GM19240 (cell line): ENCODE measurements at regions not wholly inside any gene's neighbourhood (a gene's known extent, or its start where the extent isn't known, plus 50 kb on each side); places are given as distances from the start of the nearest gene placed in this dataset.

Source experiments
- DNase-seq: peaks from one replicate; pipeline ENCODE4 v3.0.0; 2011; ENCODE audit warnings: low spot score; ENCODE audit not compliant: insufficient read length

DNA sequence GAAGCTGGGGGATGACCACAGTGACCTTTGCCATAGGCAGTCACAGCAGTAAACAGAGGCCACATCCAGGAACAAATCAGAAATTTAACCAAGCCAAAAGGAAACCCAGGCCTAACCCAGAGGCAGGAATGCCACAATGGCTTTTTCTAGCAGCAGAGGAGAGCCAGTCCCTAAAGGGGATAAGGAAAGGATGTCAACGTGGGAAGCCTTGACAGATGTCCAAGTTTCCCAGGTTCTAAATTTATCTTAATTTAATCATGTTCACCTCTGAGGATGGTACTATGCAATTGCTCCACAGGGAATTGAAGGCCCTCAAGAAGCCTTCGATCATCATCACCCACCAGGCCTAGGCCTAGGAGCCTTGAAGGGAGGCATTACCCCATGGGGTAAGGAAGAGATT is 374.7 kb downstream of the TNS1 start:
- no peak for DNase-seq

DNA sequence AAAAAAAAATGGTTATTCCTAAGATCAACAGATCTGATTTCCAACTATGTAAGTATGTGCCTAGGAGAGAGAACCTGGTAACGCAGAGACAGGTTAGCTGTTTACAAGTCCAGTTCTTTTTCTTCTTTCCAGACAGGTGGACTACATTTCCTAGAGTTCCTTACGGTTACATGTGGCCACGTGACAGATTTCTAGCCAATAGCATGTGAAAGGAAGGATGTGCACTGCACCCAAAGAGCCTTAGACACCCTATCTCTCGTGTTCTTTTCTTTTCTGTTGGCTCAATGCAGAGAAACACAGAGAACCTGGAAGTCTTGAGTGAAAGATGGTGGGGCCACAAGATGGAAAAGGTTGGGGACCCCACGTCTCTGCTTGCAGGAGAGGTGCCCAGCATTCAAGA is 375.9 kb downstream of the TNS1 start:
- no peak for DNase-seq

DNA sequence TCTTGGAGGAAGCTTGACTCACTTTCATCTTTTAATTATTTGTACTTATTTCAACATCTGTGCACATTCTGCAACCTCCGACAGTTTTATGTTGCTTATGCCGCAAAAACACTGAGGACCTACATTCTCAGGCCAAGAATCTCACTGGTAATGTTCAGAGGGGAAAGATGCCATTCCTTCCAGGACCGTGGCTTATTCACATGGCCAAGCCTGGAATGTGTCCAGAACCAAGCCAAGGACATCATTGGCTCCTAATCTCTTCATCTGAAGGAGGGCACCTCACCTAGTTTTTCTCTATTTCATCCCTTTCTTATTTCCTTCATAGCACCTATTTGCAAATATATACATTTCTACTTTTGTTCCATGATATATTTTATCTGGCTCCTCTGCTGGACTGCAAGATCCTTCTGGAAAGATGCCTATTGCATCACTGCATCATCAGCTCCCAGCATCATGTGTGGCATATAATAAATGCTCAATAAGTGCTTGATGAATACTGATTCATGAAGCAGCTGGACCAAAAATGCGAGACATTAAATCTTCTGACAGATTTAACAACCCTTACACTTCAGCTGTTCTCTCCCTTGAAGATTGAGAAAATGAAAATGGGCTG is 377.1 kb downstream of the TNS1 start:
- no peak for DNase-seq

DNA sequence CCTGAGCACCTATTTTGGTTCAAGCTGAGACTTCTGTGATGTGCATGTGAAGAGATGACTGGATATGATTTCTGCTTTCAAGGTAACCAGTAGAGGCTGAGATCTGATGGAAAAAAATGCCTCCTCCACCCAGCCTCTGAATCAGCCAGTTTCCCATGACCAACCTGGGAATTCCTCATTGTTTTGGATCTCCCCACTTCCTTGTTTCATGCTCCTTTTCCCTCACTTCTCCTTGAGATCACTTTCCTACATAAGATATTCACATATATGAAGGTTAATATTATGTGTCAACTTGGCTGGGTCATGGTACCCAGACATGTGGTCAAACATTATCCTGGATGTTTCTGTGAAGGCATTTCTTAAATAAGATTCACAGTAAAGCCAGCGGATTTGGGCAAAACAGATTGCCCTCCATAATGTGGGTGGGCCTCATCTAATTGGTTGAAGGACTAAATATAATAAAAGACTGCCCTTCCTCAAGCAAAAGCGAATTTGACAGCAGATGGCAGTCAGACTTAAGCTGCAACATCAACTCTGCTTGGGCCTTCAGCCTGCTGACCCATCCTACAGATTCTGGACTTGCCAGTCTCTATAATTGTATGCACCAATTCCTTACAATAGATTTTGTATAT is 379.4 kb downstream of the TNS1 start:
- no peak for DNase-seq

DNA sequence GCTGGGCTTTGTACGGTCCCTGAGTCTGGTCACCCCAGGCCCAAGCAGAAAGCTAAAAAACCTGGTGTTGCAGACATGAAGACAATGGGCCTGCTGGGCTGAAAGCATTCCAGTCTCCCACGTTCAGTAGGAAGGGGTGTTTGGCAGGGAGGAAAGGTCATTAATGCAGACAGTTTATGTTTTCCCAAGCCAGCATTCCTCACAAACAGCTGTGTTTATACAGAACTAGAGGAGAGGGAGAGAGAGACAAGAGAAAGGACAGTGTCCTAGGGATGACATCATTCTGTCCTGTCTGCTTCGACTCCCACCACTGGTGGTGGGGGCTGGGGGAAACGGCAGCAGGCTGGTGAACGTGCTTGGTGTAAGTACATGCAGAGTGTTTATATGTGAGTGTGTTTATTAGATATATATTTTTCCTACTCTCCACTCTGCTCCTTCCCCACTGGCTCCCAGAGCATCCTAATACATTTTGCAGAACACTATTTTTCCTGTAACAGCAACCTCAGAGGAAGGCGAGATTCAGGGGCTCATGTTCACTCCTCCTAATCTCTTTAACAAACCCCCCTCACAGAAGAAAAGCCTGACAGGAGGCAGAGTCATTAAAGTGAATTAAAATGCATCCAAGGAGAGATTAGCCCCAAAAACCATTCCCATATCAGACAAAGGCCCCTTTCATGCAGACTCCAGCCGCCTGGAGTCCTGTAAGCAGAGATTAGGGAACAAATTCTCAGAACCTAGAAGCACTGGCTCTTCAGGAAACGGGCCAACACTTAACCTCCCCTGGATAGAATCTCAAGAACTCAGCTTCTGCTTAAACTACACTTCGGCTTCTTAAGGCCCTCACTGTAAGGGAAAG is 380.4 kb downstream of the TNS1 start:
- no peak for DNase-seq

DNA sequence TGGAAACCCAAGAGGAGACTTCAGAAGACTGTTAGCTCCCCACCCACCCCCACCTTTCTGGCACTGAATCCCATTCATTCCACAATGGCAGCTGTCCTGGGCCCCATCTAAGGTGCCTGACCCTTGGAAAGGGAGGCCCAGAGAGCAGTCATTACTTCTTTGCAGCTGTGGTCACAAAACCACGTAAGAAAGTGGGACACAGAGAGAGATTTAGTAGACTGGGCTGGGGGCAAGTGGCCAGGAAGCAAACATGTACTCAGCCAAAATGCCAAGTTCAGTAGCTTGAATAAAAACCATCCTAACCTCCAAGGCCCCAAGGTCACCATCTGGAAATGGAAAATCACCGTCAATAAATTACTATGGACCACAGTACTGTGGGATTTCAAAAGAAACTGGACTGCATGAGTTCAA is 381.4 kb downstream of the TNS1 start:
- no peak for DNase-seq

DNA sequence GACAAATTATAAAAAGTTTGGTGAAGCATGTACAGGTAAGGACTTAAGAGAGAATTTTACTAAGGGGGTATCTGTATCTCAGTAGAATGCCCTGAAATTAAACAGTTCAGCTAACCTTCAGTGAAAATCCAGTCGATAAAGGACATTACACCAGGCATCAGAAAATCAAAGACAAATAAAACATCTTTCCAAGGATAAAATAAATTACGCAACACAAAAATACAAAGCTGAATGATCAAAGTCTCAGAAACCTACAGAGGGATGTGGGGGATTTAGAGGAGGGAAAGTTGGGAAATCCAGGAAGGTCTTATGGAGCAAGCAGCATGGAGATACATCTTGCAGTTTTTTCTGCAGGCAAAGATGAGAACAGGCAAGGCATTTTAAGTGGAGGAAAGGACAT is 384.1 kb downstream of the TNS1 start:
- DNase-seq = no peak

DNA sequence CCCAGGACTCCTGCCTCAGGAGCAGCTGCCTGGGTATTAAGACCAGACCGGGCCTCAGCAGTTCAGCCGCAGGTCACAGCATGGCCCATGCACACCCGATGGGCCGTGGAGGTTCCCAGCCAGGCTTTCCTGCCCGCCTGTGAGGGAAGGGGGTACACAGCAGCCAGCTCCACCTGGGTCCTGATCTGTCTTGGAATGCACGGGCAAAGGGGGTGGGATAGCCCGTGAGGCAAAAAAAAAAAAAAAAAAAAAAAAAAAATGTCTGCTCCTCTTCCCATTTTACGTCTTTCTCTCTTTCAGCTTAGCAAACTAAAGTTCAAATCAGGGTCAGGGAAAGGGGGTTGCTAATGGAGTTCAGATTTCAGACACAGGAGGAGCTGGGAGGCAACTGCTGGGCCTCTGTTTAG is 385.2 kb downstream of the TNS1 start:
- no peak for DNase-seq

DNA sequence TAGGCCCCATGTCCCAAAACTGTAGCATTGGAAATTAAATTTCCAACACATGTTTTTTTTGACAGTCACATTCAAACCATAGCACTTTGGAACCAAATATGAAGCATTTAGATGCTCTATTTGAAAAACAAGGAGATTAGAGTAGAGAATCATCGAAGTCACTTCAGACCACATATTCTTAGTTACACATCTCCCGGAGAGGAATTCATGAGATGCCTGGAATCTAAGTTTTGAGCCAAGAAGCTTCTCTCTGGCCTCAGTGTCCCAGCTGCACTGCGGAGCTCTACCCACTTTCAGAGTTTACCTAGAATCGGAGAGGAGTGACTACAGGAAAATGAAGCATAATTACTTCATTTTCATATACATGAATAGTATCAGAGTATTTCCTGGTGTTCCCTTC is 385.9 kb downstream of the TNS1 start:
- DNase-seq = no peak

DNA sequence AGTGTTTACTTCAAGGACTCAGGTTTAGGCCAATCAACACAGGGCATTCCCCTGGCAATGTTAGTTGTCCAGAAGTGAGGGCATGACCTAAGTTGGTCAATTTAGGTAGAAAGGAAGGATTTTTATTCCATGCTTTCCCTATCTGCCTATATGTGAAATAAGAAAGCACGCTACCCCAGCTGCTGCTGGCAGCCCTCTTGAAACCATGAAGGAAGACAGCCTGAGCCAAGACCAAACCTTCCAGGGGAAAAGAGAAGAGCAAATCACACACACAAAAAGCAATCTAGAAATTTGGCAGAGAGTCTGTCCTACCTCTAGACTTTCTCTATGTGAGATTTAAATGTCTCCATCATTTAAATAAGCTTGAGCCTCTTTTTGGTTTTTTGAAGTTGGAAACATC is 387.6 kb downstream of the TNS1 start:
- no peak for DNase-seq

DNA sequence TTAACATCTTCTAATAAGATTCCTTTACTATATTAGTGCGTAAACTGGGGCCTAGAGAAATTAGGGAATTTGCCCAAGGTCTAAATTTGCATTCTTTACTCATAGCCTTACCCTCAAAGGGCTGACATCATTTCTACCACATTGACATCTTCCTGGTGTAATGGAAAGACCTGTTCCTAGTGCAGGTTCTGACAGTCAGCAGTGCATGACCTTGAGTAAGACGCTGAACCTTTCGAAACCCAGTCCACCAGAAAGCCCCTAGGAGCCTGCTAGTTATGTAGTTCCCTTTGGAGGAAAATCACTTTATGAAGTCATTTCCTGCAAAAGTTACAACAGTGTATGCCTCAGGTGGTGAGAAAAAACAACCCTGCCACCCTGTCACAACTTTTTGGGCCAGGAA is 388.3 kb downstream of the TNS1 start:
- DNase-seq = no peak

DNA sequence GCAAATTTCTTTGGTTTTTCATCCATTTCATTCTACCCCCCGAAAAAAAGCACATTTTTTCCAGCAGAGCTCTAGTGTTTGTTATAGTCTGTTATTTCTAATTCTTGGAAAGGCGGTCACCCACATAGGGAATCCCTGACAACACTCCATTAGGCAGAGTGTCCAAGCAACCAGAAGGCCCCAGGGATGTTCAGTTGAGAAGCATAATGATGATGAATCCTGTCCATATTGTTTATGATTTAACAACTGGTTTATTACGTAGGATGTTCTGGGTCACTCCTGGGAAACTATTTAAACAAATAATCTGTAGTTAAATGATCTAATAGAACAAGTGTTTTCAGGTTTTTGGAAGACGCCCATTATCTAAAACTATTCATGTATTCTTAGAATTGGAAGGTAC is 388.7 kb downstream of the TNS1 start:
- no peak for DNase-seq

DNA sequence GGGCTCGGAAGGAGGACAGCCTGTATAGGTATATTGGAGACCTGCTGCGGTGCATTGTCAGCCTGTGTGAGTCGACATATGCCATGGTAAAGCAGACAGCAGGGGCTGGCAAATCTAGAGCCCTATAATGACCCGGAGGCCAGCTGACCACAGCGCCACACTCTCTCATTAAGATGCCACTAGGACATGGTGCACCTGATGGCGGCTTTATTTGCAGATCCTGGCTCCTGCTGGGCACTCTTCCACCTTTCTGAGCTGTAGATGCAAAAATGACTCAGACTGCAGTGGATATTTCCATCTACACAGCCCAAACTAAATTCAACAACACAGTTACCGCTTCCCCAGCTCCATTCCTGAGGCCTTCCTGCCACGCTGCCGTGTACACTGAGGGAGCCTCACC is 389.9 kb downstream of the TNS1 start:
- DNase-seq = no peak

DNA sequence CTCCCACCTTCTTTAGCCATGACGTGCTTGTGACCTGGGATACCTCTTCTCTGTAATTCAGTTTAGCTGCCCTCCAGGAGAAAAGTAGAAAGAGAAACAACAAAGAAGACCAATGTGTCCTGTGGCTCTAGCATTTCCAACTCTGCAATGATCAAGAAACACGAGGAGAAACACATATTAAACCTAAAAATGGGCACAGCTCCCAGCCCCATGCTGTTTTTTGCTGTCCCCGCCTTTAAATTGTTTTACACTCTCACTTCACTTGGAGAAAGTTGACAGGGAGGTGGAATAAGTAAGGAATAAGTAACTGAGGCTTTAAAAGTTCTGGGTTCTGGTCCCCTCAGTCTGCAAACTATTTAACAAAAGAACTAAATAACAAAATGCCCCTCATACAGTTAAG is 390.6 kb downstream of the TNS1 start:
- DNase-seq = no peak

DNA sequence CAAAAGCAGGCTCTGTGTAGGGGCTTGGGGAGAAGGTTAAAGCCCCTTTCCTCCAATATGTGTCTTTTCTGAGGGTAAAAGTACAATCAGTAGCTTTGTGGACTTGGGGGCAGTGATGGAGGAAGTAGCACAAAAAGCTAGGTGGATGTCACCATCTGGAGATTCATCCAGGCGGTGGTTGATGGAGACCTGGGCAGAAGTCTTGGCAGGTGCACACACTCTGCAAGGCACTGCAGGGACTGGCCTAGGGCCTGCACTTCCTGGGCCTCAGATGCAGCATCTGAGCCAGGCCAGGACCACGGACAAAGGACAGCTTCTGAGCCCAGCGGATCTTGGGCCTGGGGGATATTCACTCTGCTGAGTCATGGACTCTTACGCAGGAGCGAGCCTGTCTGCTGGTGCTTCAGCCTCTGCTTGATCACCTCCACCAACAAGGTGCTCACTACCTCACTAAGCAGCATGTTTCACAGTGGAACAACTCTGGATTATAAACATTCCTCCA is 391.1 kb downstream of the TNS1 start:
- DNase-seq = no peak

DNA sequence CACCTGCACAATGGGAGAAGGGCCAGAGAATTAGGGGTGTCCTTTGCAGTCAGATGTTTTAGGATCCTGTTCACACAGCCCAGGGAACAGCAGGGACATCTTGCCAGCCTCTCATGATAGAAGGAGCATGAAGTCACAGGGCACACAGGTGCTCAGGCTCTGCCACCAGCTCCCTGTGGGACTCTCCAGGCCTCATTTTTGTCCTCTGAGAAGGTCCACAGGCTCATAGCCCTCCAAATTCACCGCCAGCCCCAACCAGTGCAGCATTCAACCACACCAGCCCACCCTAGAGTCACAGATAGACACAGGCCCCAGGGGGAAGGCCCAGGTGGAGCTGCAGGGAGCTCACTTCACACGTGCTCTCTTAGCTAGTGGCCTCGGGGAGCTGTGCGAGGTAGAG is 391.7 kb downstream of the TNS1 start:
- DNase-seq = no peak

DNA sequence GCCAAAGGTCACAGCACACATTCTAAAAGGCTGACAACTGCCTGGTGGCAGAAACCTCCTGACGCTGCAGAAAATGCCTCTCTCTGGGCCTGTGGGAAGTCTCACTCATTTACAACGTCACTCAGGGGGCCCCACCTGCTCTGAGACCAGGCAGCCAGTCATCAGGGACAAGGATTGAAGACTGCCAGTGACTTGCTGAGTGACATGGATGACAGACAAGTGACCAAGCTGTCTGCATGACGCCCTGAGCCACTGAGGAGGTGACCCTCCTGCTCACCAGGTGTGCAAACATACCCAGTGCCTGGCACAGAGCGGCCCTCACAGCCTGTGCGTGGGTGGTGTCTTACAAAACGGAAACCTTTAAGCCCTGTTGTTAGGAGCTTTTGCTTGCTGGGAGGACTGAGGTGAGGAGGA is 392.4 kb downstream of the TNS1 start:
- DNase-seq = no peak

DNA sequence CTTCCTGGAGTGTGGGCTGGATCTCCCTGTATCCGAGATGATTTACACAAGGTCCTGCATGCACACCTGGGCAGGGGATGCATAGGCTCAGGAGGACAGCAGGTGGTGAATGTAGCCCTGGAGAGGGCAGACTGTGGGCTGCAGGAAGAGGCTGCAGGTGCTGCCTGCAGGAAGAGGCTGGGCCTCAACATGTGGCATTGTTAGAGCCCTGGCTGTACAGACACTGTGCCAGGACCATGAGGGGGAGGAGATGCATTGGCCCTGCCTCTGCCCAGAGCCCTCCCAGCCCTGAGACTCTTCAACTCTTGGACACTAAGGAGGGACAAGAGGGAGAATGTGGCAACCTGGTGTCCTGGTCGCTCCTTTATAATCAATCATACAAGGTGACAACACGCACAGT is 392.8 kb downstream of the TNS1 start:
- no peak for DNase-seq

DNA sequence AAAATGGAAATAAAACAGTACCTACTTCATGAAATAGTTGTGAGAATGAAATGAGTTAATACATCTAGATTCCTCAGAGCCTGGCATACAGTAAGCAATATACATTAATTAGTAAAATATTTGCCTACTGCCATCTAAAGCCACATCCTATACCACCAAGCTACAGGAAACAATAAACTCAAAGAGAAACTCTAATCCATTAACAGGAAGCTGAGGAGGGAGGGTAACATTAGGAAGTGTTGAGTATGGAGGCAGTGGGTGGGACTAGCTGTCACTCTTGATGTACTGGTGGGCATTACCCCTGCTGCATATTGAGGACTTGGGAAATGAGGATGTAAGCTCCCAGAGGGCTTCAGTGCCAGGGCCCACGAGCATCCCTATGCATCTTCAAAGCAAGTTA is 396.5 kb downstream of the TNS1 start:
- no peak for DNase-seq

DNA sequence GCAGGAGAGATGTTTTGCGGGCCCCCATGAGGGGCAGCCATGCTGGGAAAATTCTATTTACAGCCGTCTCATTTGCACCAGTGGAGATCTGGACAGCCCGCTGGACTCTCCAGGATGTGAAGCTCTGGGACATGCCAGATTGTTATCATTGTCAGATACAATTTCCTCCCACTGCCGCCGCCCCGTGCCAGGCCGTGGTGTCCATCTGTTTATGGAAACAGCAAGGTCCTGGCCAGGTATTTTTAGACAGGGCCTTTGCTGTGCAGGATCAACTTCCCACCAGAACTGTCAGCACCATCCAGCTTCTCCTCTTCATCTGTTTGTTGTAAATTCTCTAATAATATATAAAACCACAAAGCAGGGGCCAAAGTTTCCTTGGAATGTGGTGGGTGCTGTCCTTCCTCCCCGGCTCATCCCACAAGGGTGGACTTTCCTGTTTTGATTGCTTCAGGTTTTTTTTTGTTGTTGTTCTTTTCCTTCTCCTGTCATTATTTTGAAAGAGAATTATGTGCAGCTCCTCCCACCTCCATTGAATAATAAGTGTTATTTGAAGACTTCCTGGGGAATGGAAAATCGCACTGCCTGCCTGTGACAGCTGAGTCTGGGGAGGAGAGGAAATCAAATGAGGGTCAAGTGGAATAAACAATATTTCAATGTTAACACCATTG is 398.1 kb downstream of the TNS1 start:
- DNase-seq = no peak

DNA sequence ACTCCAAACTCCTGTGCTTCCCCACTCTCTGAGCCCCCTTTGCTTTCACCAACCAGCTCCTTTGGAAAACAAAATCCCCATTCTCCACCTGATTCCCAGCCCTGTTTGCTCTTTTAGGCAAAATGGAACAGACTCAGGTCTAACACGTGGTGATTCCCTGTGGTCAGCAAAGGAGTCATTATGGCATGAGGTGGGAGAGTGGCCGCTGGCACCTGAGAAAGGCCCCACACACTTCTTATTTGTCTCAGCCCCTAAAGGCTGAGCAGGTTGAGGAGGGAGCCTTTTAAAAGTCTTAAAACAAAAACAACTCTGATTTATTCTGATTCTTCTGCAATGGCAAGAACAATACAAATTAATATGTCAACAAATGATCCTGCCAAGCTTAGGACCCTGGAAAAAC is 401.2 kb downstream of the TNS1 start:
- DNase-seq = no peak

DNA sequence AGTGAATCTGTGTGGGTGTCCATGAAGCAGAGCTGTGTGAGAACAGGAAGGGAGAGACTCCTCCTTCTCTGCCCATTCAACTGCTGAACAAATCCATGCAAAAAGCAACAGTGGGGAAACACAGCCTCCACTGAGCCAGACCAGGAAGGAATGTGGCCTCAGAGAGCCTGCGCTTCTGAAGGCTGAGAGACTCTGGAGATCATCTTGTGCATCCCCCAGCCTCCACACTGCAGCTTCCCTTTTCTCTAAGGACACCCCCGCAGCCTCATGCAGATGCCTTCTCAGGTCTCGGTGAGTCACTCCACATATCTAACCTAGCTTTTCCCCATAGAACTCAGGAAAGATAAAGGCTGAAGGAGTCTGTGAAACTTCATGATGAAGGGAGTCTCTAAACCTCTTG is 402.9 kb downstream of the TNS1 start:
- DNase-seq = no peak
